CD4-positive, alpha-beta T cell treated with Interleukin-2 at 100 ng/mL for 4 hours (primary cell): ENCODE measurements at regions not wholly inside any gene's neighbourhood (a gene's known extent, or its start where the extent isn't known, plus 50 kb on each side); places are given as distances from the start of the nearest gene placed in this dataset.

ENCODE experiments used
- DNase-seq: peaks from one replicate; pipeline ENCODE4 v3.0.0-alpha.2; 2020; ENCODE audit warnings: low spot score

DNA sequence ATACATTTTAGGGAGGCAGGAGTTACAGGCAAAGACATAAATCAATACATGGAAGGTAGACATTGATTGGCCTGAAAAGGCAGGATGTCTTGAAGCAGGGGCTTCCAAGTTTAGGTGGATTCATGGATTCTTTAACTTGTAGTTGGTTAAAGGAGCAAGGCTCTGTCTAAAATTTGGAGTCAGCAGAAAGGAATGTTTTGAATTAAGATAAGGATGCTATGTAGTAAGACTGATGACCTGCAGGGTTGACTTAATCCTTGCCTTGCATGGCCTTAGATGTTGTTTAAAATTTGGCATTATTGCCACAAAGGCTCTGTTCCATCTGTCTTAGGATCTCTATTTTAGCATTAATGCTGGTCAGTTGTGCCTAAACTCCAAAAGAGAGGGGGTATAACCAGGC is 171.3 kb downstream of the C5orf15 start:
- no peak for DNase-seq

DNA sequence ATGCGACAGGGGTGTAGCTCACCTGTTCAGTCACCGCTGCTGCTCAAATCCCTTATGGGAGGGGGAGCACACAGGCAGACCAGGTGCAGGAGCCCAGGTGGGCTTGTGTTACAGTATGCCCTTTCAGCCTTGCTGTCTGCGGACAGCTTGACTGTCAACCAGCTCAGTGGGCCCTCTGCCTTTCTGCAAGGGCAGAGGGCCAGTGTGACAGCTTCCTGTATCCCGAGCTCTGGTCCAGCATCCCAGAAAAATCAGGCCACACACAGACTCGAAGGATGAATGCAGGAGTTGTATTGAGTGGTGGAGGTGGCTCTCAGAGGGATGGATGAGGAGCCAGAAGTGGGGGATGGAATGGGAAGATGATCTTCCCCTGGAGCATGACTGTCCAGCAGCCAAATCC is 172.2 kb downstream of the C5orf15 start:
- DNase-seq, result no peak

DNA sequence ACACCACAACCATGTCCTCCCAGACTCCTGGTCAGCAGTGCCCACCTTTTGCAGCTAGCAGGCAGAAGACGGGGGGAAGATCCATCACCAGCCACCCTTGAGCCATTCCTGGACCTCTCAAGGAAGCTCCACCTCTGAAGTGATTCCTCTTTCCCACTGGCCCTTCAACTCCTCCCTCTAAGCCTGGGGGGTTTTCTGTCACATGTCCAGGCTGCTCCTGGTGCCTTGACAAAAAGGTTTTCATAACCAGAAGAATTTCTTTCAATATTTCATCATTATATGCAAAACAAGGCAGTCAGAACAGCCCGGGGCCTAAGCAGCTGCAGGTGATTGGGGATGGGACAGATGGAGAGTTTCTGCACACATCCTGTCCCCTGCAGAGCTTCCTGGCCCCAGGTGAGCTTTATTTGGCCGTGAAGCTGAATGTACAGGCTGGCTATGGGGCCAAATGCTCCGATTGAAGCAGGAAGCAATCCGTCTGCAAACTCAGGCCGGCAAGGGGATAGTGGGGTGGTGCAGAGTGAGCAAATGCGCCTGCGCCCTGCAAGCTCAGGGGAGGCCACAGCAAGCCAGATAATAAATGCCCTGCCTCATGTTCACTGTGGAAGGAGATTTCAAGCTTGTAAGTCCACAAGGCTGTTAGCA is 173.5 kb downstream of the C5orf15 start:
- no peak for DNase-seq

DNA sequence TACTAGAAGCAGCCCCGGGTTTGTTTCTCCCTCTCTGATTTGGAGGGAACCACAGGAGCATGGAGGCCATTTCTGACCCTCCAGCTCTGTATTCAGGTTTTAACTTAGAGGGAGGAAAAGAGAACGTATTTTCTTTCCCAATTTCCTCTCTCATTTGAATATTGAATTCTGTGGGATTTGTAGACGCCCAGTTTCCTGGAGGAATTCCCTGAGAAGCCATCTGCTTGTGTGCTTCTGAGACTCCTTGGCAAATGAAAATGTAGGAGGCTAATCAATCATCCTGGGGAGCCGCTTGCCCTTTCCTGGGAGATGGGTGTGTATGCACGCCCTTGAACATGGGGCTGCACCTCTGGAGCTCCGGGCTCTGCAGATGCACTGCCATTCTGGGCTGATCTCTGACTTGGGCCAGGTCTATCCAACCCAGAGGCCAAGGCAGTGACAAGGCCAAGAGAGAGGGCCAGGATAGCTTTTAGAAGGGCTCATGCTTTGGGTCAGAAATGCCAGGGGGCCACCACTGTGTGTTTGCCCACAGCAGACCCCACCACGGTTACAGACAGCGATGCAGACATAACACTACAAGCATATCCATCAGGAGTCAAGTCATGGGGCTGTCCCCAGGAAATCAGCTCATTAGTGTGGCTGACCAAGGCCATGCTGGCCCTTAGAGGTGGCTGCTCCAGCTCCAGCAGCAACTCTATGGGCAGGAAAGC is 174.5 kb downstream of the C5orf15 start:
- DNase-seq, result no peak

DNA sequence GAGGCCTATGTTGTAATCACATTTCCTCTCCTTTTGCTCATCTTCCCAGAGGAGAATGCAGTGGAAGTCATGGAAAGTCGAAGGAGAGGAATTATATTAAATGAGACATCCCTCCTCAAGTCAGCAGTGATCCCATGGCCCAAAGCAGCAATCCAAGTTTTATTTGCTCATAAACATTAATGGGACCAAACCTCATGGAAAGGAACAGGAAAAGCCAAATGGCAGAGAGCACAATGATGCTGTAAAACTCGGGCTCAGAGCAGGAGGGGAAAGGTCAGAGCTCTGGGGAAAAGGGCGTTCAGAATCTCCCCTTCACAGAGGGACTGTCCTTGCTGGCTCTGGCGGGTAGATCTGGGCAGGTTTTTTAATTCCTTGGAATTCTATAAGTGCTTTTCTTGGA is 175.8 kb downstream of the C5orf15 start:
- DNase-seq, result no peak

DNA sequence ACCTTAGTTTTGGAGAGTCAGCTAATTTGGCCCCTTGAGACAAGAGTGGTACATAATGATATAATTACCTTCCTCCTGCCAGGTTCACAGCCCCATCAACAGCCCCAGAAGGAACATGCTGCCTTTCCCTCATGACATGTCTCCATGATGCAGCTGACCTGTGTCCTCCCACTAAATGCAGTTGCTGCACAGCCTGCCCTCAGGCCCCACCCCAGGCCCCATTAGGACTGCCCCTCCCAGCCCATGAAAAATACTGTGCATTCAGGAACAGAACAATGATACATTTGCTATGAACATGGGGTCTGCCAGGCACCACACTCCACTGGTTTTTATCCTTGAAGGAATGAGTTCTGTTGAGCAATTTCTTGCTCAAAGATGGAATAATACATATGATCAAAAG is 176.4 kb downstream of the C5orf15 start:
- no peak for DNase-seq

DNA sequence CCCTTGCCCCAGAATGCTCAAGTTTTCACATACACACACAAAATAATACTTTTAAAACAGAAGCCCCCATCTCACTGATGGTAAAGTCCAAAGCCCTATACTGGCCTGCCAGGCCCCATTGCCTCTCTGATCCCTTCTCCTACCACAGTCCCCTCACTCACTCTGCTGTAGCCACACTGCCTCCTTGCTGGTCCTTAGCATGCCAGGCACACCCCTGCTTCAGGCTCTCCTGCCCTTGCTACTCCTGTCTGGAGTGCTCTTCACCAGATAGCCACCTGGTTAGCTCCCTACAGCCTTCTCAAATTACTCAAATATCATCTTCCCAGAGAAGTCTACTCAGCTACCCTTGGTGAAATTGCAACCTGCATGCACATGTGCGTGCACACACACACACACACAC is 177.5 kb downstream of the C5orf15 start:
- DNase-seq, result no peak

DNA sequence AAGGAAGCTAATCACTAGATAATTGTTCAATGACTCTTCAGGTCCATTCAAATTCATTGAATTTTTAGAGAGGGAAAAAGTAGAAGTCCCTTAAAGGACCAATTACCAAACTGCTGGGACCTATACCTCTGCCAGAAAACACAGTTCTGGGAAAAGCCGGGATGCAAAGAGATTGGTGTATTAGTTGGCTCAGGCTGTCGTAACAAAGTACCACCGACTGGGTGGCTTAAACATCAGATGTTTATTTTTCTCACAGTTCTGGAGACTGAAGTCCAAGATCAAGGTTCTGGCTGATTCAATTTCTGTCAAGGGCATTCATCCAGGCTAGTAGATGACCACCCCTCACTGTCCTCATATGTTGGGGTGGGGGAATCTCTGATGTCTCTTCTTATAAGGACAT is 177.1 kb upstream of the FSTL4 start:
- DNase-seq, result no peak

DNA sequence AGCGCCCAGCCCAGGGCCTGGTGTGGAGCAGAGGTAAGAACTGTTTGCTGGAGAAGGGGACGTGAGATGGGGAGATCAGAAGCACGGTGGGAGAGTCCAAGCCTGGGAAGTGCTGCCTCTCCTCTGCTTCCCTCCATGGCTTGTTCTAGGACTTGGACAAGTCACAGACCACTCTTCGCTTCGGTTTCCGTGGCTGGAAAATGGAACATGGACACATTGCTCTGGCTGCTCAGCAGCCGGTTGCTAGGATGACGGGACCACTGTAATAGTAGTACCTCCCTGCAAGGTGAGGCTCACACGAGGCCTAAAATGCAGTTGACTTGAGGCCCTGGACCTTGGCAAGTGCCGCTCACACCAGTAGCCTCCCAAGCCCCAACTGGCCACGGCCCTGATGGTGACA is 175.8 kb upstream of the FSTL4 start:
- no peak for DNase-seq

DNA sequence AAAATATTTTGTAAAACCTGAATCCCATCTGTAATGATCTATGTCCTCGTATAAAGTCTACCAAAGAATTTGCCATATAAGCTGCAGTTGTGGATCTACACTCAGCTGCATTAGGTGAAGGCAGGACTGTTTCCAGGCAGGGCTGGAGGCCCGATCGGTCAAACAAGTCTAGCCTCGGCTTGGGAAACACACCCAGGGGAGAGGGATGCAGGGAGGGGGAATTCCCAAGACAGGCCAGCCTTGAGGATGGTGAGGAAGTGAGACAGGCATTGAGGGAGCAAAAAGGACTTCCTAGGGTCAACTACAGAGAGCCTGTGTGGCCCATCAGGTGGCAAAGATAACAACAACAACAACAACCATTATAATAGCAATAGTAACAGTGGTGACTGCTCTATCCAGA is 174.1 kb upstream of the FSTL4 start:
- no peak for DNase-seq

DNA sequence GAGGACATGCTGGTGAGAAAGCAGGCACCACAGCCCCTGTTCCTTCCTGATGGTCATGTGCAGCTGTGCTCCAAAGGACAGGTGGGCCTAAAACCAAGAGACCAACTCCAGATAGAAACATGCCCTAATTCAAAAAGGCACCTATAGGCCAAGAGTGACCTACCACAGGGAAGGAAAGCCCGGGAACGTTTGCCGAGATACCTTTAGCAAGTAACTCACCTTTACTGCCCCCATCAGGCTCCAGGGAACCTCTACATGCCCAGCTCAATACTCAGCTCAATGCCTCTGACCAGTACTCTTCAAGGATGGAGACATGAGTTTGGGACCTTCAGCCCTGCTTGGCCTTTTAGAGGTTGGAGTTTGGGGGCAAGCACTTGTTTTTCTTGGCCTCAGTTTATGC is 172.8 kb upstream of the FSTL4 start:
- DNase-seq, result no peak

DNA sequence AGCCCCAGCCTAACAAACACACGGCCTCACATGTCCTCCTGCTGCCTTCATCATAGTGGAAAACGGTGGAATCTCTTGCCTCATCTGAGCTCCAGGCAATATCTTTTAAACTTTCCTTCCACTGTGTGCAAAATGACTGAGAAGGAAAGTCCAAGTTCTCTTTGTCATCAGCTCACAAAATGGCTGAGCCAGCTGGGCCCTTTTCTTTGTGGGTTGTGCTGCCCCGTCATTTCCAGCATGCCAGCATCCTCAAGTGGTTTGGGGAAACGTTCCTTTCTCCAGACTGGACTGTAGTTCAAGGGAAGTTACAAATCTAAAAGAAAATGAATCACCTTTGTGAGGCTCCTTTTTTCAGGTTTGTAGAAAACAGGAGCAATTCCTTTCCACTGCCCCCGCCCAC is 171.1 kb upstream of the FSTL4 start:
- no peak for DNase-seq

DNA sequence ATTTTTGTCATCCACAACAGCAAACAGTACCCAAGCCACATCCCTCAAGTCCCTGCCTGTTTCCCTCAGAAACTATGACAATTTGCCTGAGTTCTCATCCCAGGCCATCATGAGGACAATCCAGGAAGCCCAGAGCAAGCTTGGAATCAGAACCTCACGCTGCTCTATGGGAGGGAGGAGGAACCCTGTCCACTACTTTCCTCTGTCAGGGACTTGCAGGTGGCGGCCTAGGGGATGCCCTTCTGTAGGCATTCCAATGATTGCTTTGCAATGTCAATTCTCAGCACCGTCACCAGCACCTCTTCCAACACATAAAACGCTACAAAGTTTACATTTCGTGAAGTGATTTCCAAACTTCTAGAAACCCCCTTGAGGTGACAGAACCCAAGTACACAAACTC is 170.4 kb upstream of the FSTL4 start:
- no peak for DNase-seq

DNA sequence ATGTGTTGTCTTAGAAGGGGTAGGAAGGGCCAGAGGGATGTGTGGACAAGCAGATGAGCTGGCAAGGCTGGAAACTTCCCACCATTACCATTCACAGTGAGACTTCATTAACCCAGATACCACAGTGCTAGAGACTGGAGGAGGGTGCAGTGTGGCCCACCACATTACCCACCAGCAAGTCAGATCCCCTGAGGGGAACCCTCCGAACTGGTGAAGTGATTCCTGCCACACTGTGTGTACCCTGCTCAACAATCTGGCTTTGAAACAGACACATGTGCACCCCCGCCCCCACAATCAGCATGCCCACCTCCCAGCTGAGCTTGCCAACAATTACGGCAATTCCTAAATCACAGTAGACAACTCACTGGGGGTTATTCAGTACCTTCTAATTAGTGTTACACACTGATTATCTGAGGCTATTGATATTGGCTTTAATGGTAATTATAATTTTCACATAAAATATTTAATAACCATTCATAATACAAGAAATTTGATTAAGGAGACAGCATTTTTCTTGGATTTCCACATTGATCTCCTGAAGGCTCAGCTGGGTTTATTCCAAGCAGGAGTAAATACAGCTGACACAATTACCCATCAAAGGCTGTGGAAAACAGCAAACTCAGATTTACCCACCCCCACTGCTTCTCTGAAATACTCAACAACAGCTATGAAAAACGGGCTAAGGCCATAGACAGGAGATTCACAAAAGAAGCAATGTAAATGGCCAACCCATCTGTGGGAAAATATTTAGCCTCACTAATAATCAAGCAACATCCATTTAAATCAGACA is 169.3 kb upstream of the FSTL4 start:
- DNase-seq, result no peak

DNA sequence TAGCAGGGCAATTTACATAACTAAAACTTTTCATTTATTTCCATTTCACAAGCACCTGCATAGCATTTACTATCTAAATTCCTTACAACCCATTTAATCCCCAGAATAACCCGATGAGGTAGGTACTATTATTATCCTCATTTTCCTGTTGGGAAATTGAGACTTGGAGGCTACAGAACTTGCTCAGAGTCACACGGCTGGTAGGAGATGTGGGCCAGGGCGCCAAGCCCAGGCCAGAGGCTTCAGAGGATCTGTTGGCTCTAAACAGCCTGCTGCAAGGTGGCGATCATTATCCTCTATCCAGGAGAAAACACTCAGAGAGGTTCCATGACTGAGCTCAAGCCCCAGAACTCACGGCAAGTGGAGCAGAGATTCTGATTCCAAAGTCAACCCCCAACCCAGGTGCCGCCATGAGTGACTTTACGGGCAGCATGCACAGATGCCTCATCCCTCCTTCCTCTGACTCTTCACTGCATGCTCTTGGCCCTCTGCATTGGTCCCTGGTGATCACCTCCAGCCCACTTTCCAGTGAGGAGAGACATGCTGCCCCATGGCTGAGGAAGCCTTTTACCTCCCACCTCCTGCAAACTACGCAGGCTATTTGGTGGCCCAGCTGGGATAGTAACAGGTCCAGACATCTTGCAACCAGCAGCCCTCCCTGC is 168.4 kb upstream of the FSTL4 start:
- DNase-seq, result no peak

DNA sequence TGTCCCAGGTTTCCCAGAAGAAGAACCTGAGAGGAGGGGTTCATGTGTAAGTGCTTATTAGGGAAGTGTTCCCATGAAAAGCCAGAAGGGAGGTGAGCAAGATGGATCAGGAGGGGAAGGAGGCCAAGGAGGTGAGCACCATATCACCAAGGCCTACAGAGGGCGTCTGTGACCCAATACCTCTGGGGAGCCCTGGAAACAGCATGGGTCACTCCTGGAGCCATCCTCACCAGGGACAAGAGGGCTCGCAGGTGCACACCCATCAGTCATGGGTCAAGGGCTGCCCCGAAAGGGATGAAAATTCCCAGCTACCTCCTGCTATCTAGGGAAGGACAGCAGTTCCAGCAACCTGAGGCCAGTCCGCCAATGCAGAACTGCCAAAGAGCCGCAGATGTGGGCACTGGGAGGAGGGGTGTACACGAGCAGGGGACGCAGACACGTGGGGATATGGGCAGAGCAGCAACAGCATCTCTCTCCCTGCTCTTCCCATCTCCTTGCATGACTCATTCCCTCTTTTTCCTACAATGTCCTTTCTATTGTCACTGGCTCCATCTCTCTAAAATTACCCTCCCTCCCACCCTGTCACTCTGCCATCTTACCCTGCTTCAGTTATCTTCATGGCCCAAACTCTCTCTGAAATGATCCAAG is 167.6 kb upstream of the FSTL4 start:
- no peak for DNase-seq

DNA sequence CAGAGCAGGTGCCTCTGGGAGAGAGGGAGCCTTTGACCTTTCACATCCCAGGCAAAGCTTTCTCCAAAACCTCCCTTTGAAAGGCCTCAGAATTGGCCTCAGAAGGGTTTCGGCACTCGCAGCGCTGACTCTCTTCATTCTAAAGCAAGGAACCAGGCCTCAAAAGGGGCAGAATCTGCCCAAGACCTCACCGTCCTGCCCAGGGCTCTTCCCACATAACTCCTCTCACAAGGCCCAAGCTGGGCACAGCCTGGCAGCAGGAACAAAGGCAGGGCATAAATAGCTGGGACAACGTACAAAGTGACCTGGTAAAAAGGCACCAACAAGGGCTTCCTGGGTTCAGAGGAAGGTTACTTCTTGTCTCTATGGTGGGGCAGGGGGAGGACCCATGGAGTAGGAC is 166.3 kb upstream of the FSTL4 start:
- DNase-seq, result no peak

DNA sequence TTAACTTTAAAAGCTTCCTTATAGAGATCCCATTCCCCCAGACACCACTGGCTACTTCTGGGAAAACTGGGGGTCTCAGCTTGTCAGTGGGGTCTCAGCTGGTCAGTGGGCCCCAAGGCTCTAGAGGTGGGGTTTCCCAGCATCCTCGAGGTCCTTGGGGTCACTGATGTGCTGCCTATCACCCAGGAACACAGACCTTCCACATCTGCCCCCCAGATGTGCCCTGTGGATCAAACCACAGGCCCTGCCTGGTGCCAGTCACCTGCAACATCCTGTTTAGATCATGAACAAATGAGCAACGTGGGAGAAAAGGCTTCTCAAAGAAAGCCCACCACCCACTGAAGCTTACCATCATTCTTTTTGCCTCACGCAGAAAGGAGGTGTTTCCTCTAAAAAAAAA is 165.6 kb upstream of the FSTL4 start:
- DNase-seq, result no peak

DNA sequence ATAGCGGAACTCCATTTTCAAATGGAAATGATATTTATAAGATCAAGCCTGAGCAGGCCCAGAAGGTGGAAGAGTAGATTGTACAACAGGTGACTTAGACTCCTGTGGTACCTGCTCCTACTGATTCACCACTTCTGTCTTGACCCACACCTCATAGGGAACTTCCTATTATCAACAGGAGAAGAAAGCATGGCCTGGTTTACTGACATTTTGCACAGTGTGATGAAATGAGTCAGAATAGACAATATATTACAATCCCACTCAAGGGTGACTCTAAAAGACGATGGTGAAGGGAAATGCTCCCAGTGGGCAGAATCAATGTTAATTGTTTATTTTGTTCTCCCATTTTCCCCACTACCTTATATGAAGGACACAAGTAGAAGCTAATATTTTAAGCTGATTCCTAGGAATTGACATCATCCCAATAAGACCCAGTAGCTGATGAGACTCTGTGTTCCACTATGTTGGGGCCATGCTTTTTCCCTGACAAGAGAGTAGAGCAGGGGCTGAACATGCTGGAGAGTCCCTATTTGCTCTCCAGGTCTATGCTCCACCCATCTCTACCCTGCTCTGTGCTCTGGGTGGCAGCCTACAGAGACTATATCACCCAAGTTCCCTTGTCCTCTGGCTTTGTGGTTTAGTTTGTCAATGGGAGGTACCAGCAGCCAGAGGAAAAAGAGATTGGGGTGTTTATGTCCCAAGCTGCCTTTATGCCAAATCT is 163.4 kb upstream of the FSTL4 start:
- DNase-seq, result no peak

DNA sequence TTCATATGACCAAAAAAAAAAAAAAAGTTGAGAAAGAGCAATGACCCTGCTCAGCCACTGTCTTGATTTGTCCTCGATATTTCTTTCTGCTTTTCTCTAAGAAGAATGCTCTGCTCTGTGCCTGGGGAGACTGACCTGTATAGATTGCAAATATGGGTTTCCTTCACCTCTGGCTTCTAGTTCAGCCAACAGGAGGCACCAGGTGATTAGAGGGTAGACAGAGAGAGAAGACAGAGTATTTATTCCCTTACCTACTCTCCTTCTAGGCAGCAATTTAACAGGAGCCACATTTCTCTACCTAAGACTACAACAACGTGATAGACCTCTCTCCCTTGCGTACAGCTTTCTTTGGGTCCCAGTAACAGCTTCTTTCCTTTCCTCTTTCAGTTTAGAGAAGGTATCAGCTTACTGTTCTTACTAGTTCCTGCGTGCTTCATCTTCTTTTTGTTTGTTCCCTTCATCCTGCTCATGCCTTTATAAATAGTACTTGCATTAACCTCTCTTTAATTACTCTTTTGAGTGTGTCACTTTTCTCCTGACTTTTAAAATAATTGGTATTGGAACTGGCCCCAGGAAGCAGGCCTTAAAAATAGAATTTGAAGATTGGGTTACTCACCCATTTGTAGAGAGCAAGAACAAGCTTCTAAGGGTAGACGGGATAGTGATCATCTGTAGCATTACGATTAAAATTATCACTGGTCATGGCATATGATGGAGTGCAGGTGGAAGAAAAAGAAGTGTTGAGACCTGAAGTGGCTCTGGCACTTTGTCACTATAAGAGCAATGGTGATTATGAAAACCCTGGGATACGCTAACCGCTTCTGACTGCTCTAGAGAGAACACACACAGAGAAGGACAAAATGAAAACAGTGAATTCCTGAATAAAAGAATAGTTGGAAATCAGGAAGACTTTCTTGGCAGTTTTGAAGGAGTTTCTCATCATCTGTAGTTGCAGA is 161.2 kb upstream of the FSTL4 start:
- no peak for DNase-seq

DNA sequence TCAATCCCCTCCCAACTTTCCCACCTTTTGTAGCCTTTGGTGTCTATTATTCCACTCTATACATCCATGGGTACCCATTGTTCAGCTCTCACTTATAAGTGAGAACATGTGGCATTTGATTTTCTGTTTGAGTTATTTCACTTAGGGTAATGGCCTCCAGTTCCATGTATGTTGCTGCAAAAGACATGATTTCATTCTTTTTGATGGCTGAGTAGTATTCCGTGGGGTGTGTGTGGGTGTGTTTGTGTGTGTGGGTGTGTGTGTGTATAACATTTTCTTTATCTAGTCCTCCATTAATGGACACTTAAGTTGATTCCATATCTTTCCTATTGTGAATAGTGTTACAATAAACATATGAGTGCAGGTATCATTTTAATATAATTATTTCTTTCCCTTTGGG is 157.5 kb upstream of the FSTL4 start:
- no peak for DNase-seq
